ENCODE measurements at regions not wholly inside any gene's neighbourhood (a gene's known extent, or its start where the extent isn't known, plus 50 kb on each side); places are given as distances from the start of the nearest gene placed in this dataset.

GRCh38 chr5:143567583-143568504 is 164.4 kb upstream of the NR3C1 start:
- TF ChIP-seq CTCF (IDR thresholded peaks at IDR 0.05; ENCODE audit: low read depth, low read length) (no peak), EZH2phosphoT487 (IDR thresholded peaks at IDR 0.05; ENCODE audit: low read depth) (no peak)
